GM12878 (cell line): ENCODE measurements at regions not wholly inside any gene's neighbourhood (a gene's known extent, or its start where the extent isn't known, plus 50 kb on each side); places are given as distances from the start of the nearest gene placed in this dataset.

Source experiments
- CBFB ChIP-seq: IDR thresholded peaks from 2 replicates; pipeline ENCODE4 v1.6.1; 2016; ENCODE audit warnings: antibody characterized with exemption, low read depth
- CHD1 ChIP-seq: IDR thresholded peaks from 2 replicates; pipeline ENCODE4 v1.6.1; 2012; ENCODE audit warnings: low read depth, low read length, improper control_type of control experiment
- CREB1 ChIP-seq: IDR thresholded peaks from 2 replicates; pipeline ENCODE4 v1.6.1; 2012; ENCODE audit warnings: low read depth, mild to moderate bottlenecking, inconsistent platforms
- DPF2 ChIP-seq: fragments of 450-650 bp; IDR thresholded peaks from 2 replicates; pipeline ENCODE4 v1.6.1; 2017; ENCODE audit warnings: mild to moderate bottlenecking
- EED ChIP-seq: sonication (generic); IDR thresholded peaks from 2 replicates; pipeline ENCODE4 v1.6.1; 2016; ENCODE audit warnings: antibody characterized with exemption, low read depth
- ETV6 ChIP-seq, 2 experiments: fragments of 450-650 bp in 1 of 2; IDR thresholded peaks in 1 of 2; conservative IDR thresholded peaks in 1 of 2; 2 replicates each; pipeline ENCODE4 v1.6.1; 2014; ENCODE audit warnings: antibody characterized with exemption in 1 of 2, borderline replicate concordance in 1 of 2, low read depth in 1 of 2, mild to moderate bottlenecking in 1 of 2, moderate library complexity in 1 of 2
- EZH2 ChIP-seq: IDR thresholded peaks from 2 replicates; pipeline ENCODE4 v1.6.1; 2012; ENCODE audit warnings: low read depth, mild to moderate bottlenecking, control low read depth, inconsistent platforms, low read length, borderline replicate concordance; ENCODE audit not compliant: control insufficient read depth
- HDAC6 ChIP-seq: fragments of 200-600 bp; sonication (generic); IDR thresholded peaks from one replicate; pipeline ENCODE4 v1.8.0; 2017; ENCODE audit warnings: antibody characterized with exemption; ENCODE audit not compliant: unreplicated experiment
- LARP7 ChIP-seq: fragments of 450-650 bp; IDR thresholded peaks from 2 replicates; pipeline ENCODE4 v1.6.1; 2017; ENCODE audit warnings: mild to moderate bottlenecking
- MXI1 ChIP-seq: fragments of 150-350 bp; IDR thresholded peaks from 2 replicates; pipeline ENCODE4 v1.6.1; 2011; ENCODE audit warnings: low read depth, mild to moderate bottlenecking, inconsistent platforms, low read length, improper control_type of control experiment
- MYC ChIP-seq: IDR thresholded peaks from 2 replicates; pipeline ENCODE4 v1.6.1; 2011; ENCODE audit warnings: mild to moderate bottlenecking, low read length, moderate library complexity, inconsistent platforms; ENCODE audit not compliant: insufficient read depth, insufficient replicate concordance, insufficient read length, severe bottlenecking
- NR2C1 ChIP-seq: fragments of 450-650 bp; IDR thresholded peaks from 2 replicates; pipeline ENCODE4 v1.6.1; 2017; ENCODE audit warnings: antibody characterized with exemption, mild to moderate bottlenecking, moderate library complexity
- RELA ChIP-seq: fragments of 450-650 bp; IDR thresholded peaks from 2 replicates; pipeline ENCODE4 v1.8.0; 2014; ENCODE audit warnings: borderline replicate concordance; ENCODE audit not compliant: partially characterized antibody
- RFX5 ChIP-seq: IDR thresholded peaks from 2 replicates; pipeline ENCODE4 v1.6.1; 2011; ENCODE audit warnings: low read depth, low read length, improper control_type of control experiment
- SMC3 ChIP-seq: IDR thresholded peaks from 2 replicates; pipeline ENCODE4 v1.6.1; 2011; ENCODE audit warnings: low read length, improper control_type of control experiment, borderline replicate concordance
- SP1 ChIP-seq: IDR thresholded peaks from one replicate; pipeline ENCODE4 v1.6.1; 2011; ENCODE audit warnings: low read depth, low read length
- SPI1 ChIP-seq: IDR thresholded peaks from 2 replicates; pipeline ENCODE4 v1.6.1; 2011; ENCODE audit warnings: low read depth, mild to moderate bottlenecking, low read length, moderate library complexity, borderline replicate concordance; ENCODE audit not compliant: insufficient read depth
- SUZ12 ChIP-seq: fragments of 200-600 bp; sonication (generic); IDR thresholded peaks from one replicate; pipeline ENCODE4 v1.6.1; 2018; ENCODE audit warnings: antibody characterized with exemption, mild to moderate bottlenecking; ENCODE audit not compliant: unreplicated experiment
- ZNF274 ChIP-seq: IDR thresholded peaks from one replicate; pipeline ENCODE4 v1.8.0; 2011; ENCODE audit not compliant: insufficient read length, insufficient read depth
- ZNF384 ChIP-seq: IDR thresholded peaks from 2 replicates; pipeline ENCODE4 v1.6.1; 2012; ENCODE audit warnings: low read depth, mild to moderate bottlenecking, low read length, improper control_type of control experiment, borderline replicate concordance
- ZZZ3 ChIP-seq: IDR thresholded peaks from 2 replicates; pipeline ENCODE4 v1.6.1; 2011; ENCODE audit warnings: low read depth; ENCODE audit not compliant: control insufficient read depth, insufficient read length
- TF ChIP-seq, protein P1 (sequence below): IDR thresholded peaks from 2 replicates; pipeline ENCODE4 v1.6.1; 2012; ENCODE audit warnings: low read length, inconsistent platforms
- TF ChIP-seq, protein P2 (sequence below): IDR thresholded peaks from 2 replicates; pipeline ENCODE4 v1.6.1; 2012; ENCODE audit warnings: low read depth, low read length, improper control_type of control experiment
- TF ChIP-seq, protein P3 (sequence below): fragments of 450-650 bp; IDR thresholded peaks from 2 replicates; pipeline ENCODE4 v1.6.1; 2016; ENCODE audit warnings: mild to moderate bottlenecking
- TF ChIP-seq, protein P4 (sequence below): fragments of 450-650 bp; IDR thresholded peaks from 2 replicates; pipeline ENCODE4 v1.6.1; 2017; ENCODE audit warnings: low read depth, mild to moderate bottlenecking, moderate library complexity

DNA sequence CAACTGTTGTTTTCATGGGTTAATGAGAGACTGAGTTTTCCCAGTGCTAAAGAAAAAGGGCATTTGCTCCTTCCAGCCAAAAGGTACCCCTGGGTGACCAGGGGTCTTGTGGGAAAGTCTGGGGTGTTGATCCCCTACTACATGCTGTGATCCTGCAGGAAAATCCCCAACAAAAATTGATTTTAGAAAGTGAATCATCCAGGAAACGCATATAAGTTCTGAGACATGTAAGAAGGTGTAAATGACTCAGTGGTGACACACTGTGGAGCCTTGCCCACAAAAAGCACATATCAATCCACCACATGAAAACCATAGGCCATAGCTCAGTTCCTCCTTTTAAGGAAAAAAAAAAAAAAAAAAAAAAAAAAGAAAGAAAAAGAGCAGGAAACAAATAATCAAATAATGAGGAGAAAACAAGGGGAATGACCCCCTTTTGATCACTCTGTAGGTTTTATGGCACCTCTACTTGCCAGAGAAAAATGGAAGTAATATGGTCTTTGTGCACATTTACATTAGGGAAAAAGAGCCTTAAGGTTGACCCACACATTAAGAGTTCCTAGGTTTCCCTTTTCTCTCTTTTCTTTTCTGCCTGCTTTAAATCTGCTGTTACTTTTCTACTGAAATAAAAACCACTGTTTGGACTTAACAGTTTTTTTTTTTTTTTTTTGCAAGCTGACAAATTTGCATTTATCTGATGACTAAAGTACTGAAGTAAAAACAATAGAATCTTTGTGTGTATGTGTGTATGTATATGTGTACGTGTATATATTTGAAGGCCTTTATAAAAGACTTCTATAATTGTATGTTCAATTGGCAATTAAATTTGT, 386.0 kb downstream of the KIF20B start (continued):
- TF ChIP-seq ZZZ3 (no peak), HDAC6 (no peak), CBFB (peak; percentile 83; the same call in 1 of the 2 replicates), ZNF384 (peak; percentile 93), SP1 (peak; percentile 17), NR2C1 (no peak), LARP7 (no peak), EZH2 (no peak), CREB1 (peak; percentile 51; the same call in 1 of the 2 replicates), ZNF274 (no peak), RELA (no peak), RFX5 (no peak), SPI1 (peak; percentile 90), DPF2 (0 out of 2 replicates have a peak, but pooled peaks have one; percentile 69), MXI1 (no peak), ETV6 (conservative IDR thresholded peaks at IDR 0.05 in 1 of 2, IDR thresholded peaks at IDR 0.05 in 1 of 2; ENCODE audit: borderline replicate concordance in 1 of 2, low read depth in 1 of 2) (peak in 1 of 2 experiments; percentile 73; a peak in 2 of 4 replicates), CHD1 (no peak), SMC3 (peak; percentile 46; the same call in 1 of the 2 replicates), EED (peak; percentile 93), SUZ12 (no peak), MYC (no peak)
- TF ChIP-seq, protein P1, sequence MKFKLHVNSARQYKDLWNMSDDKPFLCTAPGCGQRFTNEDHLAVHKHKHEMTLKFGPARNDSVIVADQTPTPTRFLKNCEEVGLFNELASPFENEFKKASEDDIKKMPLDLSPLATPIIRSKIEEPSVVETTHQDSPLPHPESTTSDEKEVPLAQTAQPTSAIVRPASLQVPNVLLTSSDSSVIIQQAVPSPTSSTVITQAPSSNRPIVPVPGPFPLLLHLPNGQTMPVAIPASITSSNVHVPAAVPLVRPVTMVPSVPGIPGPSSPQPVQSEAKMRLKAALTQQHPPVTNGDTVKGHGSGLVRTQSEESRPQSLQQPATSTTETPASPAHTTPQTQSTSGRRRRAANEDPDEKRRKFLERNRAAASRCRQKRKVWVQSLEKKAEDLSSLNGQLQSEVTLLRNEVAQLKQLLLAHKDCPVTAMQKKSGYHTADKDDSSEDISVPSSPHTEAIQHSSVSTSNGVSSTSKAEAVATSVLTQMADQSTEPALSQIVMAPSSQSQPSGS, result peak; percentile 82
- TF ChIP-seq, protein P2, sequence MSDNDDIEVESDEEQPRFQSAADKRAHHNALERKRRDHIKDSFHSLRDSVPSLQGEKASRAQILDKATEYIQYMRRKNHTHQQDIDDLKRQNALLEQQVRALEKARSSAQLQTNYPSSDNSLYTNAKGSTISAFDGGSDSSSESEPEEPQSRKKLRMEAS, result no peak
- TF ChIP-seq, protein P3, sequence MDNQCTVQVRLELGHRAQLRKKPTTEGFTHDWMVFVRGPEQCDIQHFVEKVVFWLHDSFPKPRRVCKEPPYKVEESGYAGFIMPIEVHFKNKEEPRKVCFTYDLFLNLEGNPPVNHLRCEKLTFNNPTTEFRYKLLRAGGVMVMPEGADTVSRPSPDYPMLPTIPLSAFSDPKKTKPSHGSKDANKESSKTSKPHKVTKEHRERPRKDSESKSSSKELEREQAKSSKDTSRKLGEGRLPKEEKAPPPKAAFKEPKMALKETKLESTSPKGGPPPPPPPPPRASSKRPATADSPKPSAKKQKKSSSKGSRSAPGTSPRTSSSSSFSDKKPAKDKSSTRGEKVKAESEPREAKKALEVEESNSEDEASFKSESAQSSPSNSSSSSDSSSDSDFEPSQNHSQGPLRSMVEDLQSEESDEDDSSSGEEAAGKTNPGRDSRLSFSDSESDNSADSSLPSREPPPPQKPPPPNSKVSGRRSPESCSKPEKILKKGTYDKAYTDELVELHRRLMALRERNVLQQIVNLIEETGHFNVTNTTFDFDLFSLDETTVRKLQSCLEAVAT, result peak; percentile 78; the same call in 1 of the 2 replicates
- TF ChIP-seq, protein P4, sequence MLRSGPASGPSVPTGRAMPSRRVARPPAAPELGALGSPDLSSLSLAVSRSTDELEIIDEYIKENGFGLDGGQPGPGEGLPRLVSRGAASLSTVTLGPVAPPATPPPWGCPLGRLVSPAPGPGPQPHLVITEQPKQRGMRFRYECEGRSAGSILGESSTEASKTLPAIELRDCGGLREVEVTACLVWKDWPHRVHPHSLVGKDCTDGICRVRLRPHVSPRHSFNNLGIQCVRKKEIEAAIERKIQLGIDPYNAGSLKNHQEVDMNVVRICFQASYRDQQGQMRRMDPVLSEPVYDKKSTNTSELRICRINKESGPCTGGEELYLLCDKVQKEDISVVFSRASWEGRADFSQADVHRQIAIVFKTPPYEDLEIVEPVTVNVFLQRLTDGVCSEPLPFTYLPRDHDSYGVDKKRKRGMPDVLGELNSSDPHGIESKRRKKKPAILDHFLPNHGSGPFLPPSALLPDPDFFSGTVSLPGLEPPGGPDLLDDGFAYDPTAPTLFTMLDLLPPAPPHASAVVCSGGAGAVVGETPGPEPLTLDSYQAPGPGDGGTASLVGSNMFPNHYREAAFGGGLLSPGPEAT, result peak; percentile 82
